HG03354 (cell line): ENCODE measurements at regions not wholly inside any gene's neighbourhood (a gene's known extent, or its start where the extent isn't known, plus 50 kb on each side); places are given as distances from the start of the nearest gene placed in this dataset.
"Not testable (repeated sequence)": the region's sequence is repeated elsewhere in the genome, so short reads cannot be mapped to it uniquely, and the experiment has no call there.

Experiments used
- ATAC-seq: cut with Tn5 transposase; IDR thresholded peaks from one replicate; pipeline ENCODE4 v1.9.1; 2021; ENCODE audit warnings: mild to moderate bottlenecking; ENCODE audit not compliant: unreplicated experiment, poor library complexity, severe bottlenecking

DNA sequence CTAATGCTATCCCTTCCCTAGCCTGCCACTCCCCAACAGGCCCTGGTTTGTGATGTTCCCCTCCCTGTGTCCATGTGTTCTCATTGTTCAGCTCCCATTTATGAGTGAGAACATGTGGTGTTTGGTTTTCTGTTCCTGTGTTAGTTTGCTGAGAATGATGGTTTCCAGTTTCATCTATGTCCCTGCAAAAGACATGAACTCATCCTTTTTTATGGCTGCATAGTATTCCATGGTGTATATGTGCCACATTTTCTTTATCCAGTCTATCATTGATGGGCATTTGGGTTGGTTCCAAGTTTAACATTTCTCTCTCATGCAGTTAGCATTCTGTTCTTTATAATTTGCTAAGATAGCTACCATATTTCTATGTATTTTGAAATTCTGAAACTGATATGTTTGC is 287.0 kb downstream of the KIF20B start:
- ATAC-seq, result not testable (repeated sequence)

DNA sequence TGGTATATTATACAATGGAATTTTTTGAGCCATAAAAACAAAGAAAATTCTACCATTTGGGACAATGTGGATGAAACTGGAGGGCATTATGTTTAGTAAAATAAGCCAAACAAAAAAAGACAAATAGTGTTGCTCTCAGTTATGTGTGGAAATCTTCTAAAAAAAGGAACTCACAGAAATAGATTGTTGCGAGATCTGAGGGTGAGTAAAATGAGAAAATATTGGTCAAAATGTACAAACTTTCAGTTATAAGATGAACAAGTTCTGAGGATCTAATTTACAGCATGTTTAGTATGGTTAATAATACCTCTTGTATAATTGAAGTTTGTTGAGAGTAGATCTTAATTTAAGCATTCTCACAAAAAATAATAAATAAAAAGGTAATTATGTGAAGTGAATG is 291.2 kb downstream of the KIF20B start:
- no peak for ATAC-seq

DNA sequence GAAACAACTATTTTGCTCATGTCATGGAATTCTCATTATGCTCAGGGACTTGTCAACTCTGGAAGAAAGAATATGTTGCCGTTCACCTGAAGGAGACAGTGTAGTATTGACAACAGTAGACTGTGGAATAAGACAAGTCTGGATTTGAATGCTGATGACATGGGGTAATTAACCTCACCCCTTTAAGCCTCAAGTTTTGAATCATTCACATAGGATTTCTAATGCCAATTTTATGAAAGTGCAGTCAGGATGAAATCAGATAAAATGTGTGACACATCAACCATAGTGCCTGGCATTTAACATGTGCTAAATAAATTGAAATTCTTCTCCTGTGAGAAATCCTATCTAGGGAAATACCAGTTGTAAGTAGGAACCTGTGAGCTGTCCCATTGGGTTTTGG is 305.8 kb downstream of the KIF20B start:
- no peak for ATAC-seq

DNA sequence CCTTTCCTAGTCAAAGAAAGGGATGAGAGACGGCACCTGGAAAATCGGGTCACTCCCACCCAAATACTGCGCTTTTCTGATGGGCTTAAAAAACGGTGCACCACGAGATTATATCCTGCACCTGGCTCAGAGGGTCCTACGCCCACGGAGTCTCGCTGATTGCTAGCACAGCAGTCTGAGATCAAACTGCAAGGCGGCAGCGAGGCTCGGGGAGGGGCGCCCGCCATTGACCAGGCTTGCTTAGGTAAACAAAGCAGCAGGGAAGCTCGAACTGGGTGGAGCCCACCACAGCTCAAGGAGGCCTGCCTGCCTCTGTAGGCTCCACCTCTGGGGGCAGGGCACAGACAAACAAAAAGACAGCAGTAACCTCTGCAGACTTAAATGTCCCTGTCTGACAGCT is 309.9 kb downstream of the KIF20B start:
- not testable (repeated sequence) for ATAC-seq

DNA sequence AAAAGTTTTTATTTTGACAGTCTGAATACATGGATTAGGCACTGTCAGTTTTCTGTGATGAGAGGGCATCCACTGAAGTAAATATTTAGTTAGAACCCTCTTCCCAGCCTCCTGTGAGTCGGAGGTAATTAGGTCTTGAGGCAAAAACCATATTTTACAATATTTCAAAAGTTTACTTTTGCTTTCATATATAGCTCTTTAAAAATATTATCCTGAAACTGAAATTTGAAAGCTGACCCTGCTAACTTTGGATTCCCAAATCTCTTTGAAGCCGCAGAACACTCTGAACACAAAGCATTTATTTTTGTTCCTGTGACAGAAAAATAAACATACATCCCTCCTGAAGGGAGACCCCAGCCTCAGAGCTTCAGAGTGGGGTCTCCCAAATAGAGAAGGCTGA is 317.4 kb downstream of the KIF20B start:
- no peak for ATAC-seq

DNA sequence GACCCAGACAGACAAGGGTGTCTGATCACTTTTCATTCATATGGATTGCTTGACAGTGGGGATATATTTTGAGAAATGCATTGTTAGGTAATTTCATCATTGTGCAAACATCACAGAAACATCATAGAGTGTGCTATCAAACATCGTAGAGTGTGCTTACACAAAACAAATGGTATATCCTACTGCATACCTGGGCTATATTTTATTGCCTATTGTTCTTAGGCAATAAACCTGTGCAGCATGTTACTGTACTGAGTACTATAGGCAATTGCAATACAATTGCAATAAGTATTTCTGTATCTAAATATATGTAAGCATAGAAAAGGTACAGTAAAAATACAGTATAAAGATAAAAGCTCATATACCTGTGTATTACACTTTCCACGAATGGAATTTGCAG is 319.1 kb downstream of the KIF20B start:
- ATAC-seq, result no peak

DNA sequence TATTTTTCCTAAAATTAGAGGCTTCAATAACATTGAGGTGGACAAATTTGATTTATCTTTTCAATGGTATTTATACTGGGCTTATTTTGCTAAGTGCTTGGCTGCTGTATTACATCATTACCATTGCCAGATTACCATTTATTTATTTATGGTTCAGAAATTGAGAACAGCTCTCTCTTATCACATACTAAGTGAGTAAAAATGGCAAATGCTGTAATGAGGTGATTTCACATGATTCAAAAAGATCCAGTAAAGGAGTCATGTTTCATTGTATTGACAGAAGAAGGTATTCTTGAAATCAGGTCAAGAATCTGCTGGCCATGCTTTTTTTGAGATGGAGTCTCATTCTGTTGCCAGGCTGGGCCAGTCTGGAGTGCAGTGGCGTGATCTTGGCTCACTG is 322.6 kb downstream of the KIF20B start:
- no peak for ATAC-seq

DNA sequence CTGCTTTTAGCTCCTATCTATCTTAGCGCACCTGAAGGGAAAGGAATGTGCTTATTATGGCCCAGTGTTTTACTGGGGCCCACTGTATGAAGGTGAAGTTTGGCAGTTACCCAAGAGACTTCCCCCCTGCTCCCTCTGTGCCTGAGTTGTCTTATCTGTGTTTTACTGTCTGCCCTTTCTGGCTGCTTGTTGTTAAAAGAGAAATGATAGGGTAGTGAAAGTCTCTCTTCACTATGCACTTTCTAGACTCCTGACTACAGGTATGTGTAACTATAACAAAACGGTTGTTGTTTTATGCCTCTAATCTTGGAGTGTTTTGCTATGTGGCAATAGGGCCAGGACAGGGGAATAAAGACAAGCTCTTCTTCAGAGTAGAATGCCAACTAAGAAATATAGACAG is 326.9 kb downstream of the KIF20B start:
- ATAC-seq, result no peak

DNA sequence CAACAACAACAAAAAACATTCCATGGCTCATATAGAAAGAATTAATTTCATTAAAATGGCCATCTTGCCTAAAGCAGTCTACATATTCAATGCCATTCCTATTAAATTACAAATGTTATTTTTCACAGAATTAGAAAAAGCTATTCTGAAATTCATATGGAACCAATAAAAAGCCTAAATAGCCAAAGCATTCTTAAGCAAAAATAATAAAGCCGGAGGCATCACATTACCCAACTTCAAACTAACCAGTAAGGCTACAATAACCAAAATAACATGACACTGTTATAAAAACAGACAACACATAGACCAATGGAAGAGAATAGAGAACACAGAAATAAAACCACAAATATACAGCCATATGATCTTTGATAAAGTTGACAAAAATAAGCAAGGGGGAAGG is 330.4 kb downstream of the KIF20B start:
- ATAC-seq, result no peak

DNA sequence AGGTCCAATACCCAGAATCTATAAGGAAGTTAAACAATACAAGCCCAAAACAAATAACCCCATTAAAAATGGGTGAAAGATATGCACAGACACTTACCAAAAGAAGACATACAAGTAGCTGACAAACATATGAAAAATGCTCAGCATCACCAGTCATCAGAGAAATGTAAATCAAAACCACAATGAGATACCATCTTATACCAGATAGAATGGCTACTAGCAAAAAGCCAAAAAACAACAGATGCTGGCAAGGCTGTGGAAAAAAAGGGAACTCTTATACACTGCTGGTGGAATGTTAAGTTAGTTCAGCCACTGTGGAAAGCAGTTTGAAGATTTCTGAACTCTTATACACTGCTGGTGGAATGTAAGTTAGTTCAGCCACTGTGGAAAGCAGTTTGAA is 331.1 kb downstream of the KIF20B start:
- ATAC-seq, result no peak

DNA sequence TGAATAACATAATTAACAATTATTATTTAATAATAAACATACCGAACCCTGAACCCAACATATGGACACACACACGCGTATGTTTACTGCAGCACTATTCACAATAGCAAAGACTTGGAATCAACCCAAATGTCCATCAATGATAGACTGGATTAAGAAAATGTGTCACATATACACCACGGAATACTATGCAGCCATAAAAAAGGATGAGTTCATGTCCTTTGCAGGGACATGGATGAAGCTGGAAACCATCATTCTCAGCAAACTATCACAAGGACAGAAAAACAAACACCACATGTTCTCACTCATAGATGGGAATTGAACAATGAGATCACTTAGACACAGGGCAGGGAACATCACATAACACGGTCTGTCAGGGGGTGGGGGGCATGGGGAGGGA is 333.5 kb downstream of the KIF20B start:
- ATAC-seq, result not testable (repeated sequence)

DNA sequence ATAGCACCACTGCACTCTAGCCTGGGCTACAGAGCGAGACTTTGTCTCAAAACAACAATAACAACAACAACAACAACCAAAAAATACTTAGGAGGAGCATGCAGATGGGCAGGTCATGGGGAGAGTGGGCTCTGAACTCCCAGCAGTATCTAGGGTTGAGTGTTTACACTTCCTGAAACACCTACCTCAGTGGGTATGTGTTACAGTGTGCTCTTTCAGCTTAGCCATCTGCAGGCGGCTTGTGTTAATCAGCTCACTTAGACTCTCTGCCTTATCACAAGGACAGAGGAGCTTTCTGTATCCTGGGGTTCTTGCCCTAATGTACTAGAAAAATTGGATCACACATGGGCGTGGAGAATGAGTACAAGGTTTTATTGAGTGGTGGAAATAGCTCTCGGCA is 340.2 kb downstream of the KIF20B start:
- ATAC-seq, result no peak

DNA sequence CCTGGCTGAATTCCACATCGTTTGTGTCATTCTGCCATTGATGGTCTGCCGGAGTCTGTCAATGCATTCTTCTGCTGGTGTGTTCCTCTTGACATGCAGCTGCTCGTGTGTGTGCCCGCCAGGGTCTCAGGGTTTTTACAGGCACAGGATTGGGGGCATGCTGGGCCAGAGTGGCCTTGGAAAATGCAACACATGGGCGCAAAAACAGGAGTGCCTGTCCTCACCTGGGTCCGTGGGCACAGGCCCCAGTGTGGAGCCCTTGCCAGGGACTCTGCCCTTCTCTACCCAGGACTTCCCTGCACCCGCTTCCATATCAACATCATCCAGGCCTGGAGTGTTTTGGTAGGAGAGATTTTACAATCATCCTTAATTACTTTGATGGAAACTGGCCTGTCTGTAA is 340.7 kb downstream of the KIF20B start:
- ATAC-seq, result no peak

DNA sequence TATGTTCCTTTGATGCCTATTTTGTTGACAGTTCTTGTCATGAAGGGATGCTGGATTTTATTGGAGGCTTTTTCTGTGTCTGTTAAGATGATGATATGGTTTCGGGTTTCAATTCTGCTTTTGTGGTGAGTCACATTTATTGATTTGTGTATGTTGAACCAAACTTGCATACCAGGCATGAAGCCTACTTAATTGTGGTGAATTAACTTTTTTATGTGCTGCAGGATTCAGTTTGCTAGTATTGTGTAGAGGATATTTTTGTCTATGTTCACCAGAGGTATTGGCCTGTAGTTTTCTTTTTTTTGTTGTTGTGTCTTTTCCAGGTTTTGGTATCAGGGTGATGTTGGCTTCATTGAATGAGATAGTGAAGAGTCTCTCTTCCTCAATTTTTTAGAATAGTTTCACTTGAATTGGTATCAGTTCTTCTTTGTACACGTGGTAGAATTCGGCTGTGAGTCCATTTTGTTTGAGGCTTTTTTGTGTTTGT is 345.9 kb downstream of the KIF20B start:
- peak; percentile 96 for ATAC-seq

DNA sequence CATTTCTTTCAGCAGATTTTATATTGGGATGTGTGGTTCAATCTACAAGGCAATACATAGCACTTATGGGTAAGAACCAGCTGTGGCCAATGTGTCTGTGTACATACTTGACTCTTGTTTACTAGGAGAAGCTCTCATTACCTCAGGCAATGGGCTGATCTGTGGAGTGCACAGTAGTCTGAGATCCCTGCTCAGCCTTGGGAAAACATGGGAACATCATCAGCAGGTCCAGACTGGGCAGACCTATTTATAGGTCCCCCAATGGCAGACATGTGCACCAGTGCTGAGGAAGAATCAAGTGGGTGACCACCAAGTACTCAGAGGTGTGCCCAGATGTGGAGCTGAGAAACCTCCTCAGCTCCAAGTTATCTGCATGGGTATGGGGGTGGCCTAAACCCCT is 349.7 kb downstream of the KIF20B start:
- ATAC-seq, result no peak

DNA sequence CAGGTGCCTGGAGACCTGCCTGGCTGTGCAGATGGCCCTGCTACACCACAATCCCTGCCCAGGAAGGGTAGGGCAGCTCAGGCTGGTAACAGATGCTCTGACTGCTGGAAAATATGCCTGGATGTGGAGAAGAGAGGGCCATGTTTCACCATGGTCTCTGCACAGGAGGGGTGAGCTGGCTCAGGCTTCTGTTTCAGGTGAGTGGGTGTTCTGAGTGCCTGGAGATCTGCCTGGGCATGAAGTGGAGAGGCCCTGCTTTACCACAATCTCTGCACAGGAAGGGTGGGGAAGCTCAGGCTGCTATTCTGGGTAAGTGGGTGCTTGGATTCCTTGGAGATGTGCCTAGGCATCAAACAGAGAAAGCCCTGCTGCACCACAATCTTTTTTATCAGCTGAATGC is 350.1 kb downstream of the KIF20B start:
- ATAC-seq, result no peak

DNA sequence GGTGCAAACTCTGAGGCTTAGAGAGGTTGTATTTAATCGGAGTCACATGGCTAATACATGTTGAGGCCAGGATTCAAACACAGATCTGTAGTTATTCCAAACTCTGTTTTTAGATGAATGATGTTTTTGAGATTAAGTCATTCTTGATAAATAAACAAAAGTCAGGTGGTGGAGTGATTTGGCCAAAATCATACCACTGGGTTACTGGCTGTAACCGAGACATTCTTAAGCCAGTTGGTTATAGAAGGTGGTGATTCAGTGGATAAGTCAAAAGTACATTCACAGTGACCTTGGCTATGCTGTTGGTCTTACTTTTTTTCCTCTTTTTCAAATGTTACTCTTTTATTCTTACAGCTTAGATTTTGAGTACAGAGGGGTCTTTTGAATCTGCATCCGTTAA is 361.4 kb downstream of the KIF20B start:
- ATAC-seq, result no peak

DNA sequence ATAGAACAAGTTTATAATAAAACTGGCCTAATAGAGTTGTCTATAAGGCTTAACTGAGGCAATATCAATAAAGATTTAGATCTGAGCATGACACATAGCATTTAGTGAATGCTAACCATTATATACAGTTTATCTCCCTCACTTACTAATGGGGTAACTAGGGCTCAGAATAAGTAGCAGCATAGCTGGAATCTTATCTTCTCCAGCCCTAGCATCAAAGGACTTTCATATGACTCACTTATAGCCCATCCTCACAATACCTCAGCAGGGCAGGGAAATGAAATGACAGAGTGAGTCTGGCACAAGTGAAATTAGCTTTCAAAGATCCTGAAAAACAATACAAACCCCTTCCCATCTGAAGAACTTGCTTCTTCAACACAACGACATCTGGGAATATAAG is 362.9 kb downstream of the KIF20B start:
- ATAC-seq, result no peak

DNA sequence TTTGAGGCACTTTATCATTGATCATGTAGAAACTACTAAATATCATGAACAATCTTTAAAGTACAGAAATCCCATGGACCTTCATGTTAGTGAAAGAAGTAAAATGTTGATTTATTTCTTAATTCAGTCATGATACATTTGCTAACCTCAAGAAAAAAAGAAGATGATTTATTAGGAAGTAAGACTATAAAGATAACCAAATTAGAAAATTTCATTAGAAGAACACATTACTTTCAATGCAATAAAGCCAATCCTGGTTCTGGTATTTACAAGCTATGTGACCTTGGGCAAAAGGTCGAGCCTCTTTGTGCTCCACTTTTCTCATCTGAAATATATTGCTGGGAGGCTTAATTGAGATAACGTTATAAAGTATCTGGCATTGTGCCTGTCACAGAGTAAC is 365.0 kb downstream of the KIF20B start:
- ATAC-seq, result no peak

DNA sequence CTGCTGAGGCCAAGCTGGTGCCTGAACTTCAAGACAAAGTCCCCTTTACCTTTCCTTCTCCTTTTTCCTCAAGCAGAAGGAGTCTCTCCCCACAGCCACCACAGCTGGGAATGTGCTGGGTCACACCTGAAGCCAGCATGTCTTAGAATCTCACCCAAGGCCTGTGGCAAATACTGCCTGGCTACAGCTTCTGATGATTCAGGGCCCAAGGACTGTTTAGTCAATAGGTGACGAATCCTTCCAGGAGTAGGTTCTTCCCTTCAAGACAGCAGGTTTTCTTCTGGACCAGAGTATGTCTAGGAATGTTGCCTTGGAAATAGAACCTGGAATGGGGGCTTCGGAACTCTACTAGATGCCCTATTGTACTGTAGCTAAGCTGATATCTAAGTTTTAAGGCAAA is 374.6 kb downstream of the KIF20B start:
- no peak for ATAC-seq

DNA sequence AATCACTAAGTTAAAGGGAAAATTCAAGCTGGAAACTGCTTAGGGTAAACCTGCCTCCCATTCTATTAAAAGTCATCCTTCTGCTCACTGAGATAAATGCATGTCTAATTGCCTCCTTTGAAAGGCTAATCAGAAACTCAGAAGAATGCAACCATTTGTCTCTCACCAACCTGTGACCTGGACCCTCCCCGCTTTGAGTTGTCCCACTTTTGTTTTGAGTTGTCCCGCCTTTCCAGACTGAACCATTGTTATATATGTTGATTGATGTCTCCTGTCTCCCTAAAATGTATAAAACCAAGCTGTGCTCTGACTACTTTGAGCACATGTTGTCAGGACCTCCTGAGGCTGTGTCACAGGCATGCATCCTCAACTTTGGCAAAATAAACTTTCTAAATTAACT is 378.4 kb downstream of the KIF20B start:
- ATAC-seq, result no peak

DNA sequence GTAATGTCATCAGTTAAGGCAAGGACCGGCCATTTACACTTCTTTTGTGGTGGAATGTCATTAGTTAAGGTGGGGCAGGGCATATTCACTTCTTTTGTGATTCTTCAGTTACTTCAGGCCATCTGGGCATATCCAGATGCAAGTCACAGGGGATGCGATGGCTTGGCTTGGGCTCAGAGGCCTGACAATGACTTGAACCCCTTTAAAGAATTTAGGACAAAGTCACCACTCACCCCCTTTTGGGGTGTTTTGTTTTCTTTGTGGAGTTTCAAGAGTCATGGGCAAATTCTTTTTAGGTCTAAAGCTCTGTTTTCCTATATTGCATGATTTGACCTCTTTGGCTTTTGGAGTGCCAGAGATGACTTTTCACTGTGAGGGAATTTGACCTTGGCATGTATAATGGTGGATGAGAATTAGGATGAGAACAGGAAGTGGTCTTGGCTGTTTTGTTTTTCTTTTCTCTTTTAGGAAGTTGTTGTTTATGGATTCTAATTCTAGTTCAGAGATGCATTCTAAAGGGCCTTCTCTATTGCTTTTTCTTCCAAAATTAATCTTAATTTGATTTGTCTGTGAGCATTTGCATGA is 385.3 kb downstream of the KIF20B start:
- not testable (repeated sequence) for ATAC-seq
